ENCODE measurements at regions not wholly inside any gene's neighbourhood (a gene's known extent, or its start where the extent isn't known, plus 50 kb on each side); places are given as distances from the start of the nearest gene placed in this dataset.

DNA sequence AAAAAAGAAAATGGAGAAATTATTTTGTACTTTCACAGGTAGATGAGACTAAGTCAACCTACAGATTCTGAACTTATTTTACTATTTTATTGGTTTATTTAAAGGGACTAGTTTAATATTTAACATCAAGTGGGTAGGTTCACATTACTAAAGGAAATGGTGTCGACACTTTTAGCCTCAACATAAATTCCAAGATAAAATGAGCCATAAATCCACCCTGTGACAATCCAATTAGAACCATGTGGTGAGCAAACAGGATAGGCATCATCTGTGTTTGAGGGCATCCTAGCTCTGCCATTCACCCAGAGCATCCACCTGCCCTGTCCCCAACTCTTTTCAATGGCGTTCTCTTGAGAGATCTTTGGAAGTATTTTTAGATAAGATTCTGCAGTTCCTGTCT lies 92.8 kb upstream of the PMFBP1 start:
- TF ChIP-seq, protein P1, sequence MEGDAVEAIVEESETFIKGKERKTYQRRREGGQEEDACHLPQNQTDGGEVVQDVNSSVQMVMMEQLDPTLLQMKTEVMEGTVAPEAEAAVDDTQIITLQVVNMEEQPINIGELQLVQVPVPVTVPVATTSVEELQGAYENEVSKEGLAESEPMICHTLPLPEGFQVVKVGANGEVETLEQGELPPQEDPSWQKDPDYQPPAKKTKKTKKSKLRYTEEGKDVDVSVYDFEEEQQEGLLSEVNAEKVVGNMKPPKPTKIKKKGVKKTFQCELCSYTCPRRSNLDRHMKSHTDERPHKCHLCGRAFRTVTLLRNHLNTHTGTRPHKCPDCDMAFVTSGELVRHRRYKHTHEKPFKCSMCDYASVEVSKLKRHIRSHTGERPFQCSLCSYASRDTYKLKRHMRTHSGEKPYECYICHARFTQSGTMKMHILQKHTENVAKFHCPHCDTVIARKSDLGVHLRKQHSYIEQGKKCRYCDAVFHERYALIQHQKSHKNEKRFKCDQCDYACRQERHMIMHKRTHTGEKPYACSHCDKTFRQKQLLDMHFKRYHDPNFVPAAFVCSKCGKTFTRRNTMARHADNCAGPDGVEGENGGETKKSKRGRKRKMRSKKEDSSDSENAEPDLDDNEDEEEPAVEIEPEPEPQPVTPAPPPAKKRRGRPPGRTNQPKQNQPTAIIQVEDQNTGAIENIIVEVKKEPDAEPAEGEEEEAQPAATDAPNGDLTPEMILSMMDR (IDR thresholded peaks at IDR 0.05 in 2 of 3, conservative IDR thresholded peaks at IDR 0.05 in 1 of 3; ENCODE audit: insufficient read depth in 2 of 3, low read depth in 1 of 3, low read length in 3 of 3) = no peak
- TF ChIP-seq EGR1 (conservative IDR thresholded peaks at IDR 0.05) (no peak), MXI1 (IDR thresholded peaks at IDR 0.05; ENCODE audit: low read depth, low read length) (no peak), CEBPB (tag; IDR thresholded peaks at IDR 0.05) (no peak), POLR2A (conservative IDR thresholded peaks at IDR 0.05) (no peak)
- TF ChIP-seq, protein P2, sequence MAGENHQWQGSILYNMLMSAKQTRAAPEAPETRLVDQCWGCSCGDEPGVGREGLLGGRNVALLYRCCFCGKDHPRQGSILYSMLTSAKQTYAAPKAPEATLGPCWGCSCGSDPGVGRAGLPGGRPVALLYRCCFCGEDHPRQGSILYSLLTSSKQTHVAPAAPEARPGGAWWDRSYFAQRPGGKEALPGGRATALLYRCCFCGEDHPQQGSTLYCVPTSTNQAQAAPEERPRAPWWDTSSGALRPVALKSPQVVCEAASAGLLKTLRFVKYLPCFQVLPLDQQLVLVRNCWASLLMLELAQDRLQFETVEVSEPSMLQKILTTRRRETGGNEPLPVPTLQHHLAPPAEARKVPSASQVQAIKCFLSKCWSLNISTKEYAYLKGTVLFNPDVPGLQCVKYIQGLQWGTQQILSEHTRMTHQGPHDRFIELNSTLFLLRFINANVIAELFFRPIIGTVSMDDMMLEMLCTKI (IDR thresholded peaks at IDR 0.05; ENCODE audit: partially characterized antibody) = no peak
- TF ChIP-seq, protein P3, sequence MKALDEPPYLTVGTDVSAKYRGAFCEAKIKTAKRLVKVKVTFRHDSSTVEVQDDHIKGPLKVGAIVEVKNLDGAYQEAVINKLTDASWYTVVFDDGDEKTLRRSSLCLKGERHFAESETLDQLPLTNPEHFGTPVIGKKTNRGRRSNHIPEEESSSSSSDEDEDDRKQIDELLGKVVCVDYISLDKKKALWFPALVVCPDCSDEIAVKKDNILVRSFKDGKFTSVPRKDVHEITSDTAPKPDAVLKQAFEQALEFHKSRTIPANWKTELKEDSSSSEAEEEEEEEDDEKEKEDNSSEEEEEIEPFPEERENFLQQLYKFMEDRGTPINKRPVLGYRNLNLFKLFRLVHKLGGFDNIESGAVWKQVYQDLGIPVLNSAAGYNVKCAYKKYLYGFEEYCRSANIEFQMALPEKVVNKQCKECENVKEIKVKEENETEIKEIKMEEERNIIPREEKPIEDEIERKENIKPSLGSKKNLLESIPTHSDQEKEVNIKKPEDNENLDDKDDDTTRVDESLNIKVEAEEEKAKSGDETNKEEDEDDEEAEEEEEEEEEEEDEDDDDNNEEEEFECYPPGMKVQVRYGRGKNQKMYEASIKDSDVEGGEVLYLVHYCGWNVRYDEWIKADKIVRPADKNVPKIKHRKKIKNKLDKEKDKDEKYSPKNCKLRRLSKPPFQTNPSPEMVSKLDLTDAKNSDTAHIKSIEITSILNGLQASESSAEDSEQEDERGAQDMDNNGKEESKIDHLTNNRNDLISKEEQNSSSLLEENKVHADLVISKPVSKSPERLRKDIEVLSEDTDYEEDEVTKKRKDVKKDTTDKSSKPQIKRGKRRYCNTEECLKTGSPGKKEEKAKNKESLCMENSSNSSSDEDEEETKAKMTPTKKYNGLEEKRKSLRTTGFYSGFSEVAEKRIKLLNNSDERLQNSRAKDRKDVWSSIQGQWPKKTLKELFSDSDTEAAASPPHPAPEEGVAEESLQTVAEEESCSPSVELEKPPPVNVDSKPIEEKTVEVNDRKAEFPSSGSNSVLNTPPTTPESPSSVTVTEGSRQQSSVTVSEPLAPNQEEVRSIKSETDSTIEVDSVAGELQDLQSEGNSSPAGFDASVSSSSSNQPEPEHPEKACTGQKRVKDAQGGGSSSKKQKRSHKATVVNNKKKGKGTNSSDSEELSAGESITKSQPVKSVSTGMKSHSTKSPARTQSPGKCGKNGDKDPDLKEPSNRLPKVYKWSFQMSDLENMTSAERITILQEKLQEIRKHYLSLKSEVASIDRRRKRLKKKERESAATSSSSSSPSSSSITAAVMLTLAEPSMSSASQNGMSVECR (CRISPR knock-in tag; IDR thresholded peaks at IDR 0.05) = no peak

Measured in K562 (cell line).